ENCODE measurements at regions not wholly inside any gene's neighbourhood (a gene's known extent, or its start where the extent isn't known, plus 50 kb on each side); places are given as distances from the start of the nearest gene placed in this dataset.
"Not testable (repeated sequence)": the region's sequence is repeated elsewhere in the genome, so short reads cannot be mapped to it uniquely, and the experiment has no call there.

- not testable (repeated sequence) for TF ChIP-seq CTCF (IDR thresholded peaks at IDR 0.05; ENCODE audit: poor library complexity); EZH2phosphoT487 (IDR thresholded peaks at IDR 0.05; ENCODE audit: low read depth, severe bottlenecking, unreplicated experiment); EZH2 (IDR thresholded peaks at IDR 0.05; ENCODE audit: borderline replicate concordance)
Observed at GRCh38 chr10:38310111-38310510, 216.0 kb downstream of the ZNF37A start.

Measured in hepatocyte (in vitro differentiated cells).